ENCODE measurements at regions not wholly inside any gene's neighbourhood (a gene's known extent, or its start where the extent isn't known, plus 50 kb on each side); places are given as distances from the start of the nearest gene placed in this dataset.

DNA sequence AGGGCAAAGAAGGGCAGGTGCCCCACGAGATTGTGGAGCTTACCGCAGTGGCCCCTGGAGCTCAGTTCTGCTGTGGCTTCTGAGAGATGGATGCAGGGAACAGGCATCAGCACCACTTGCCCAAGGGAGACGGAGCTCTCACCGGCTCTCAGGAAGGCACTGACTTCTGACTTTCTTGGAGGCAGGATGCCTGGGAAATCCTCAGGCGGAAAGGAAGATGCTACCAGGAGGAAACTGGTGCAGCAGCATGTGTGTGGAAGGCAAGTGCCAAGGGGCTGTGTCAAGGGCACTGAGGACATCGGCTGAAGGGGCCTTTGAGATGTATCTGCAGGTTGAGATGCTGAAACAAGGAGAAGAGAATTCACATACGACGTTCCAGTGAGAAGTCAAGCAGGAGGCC, 64.0 kb downstream of the FOXA2 start:
- no peak for DNase-seq
- Histone ChIP-seq H3K36me3 (no peaks in the 10 kb centered on the region), H3K4me1 (no peaks in the 10 kb centered on the region), H3K27ac (no peak overlapping the region), H3K27me3 (no peaks in the 10 kb centered on the region), H3K9me3 (no peaks in the 10 kb centered on the region), H3K4me3 (no peak overlapping the region)
- no peak for TF ChIP-seq POLR2A (IDR thresholded peaks at IDR 0.05)
- TF ChIP-seq, protein P1, sequence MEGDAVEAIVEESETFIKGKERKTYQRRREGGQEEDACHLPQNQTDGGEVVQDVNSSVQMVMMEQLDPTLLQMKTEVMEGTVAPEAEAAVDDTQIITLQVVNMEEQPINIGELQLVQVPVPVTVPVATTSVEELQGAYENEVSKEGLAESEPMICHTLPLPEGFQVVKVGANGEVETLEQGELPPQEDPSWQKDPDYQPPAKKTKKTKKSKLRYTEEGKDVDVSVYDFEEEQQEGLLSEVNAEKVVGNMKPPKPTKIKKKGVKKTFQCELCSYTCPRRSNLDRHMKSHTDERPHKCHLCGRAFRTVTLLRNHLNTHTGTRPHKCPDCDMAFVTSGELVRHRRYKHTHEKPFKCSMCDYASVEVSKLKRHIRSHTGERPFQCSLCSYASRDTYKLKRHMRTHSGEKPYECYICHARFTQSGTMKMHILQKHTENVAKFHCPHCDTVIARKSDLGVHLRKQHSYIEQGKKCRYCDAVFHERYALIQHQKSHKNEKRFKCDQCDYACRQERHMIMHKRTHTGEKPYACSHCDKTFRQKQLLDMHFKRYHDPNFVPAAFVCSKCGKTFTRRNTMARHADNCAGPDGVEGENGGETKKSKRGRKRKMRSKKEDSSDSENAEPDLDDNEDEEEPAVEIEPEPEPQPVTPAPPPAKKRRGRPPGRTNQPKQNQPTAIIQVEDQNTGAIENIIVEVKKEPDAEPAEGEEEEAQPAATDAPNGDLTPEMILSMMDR (IDR thresholded peaks at IDR 0.05), result no peak
- intact Hi-C loops (cut with DNase I; ENCODE audit: low total_unique reads), result no loop called here

DNA sequence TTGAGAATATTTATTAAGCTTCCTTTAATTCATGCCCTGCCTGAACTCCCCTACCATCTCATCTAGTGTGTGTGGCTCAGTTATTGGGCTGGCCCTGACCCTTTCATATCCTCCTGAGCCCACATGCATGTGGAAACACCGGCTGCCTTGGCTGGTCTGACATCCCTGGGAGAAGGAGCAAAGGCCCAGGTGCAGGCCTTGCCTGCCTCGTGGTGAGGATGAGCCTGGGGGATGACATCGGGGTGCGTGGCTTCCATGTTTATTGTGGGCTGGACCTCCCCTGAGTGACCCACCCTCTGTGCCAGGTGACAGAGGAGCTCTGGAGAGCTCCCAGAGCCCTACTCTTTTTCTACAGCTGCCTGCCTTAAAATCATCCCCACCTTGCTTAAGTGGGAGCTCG, 69.1 kb downstream of the FOXA2 start:
- H3K36me3 ChIP-seq, result no peaks in the 10 kb centered on the region
- H3K9me3 ChIP-seq, result no peaks in the 10 kb centered on the region
- TF ChIP-seq, protein P1 (IDR thresholded peaks at IDR 0.05), result no peak
- no peak for TF ChIP-seq POLR2A (IDR thresholded peaks at IDR 0.05)
- DNase-seq, result no peak
- intact Hi-C loops (cut with DNase I; ENCODE audit: low total_unique reads), result no loop called here
- H3K4me3 ChIP-seq, result no peak overlapping the region
- H3K4me1 ChIP-seq, result no peaks in the 10 kb centered on the region
- H3K27me3 ChIP-seq, result no peaks in the 10 kb centered on the region
- H3K27ac ChIP-seq, result no peak overlapping the region

DNA sequence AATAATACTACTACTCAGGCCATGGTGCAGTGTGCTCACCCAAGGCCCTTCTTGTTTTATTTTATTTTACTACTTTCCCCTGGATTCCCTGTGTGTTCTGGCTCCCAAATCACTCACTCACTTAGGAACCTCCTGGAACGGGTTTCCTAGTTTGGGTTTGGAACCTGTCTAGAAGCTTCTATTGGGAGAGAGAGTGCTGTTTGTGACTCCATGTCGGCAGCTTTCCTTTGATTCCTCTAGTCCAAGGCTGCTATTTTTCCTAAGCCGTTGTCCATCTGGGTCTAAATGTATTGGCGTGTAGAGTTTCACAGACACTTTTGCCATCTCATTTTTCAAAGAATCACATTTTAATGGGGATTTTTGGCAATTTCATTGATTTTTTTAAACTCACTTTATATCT, 70.8 kb downstream of the FOXA2 start:
- no peaks in the 10 kb centered on the region for H3K27me3 ChIP-seq
- no peak overlapping the region for H3K4me3 ChIP-seq
- no peak overlapping the region for H3K27ac ChIP-seq
- DNase-seq, result no peak
- H3K4me1 ChIP-seq, result no peaks in the 10 kb centered on the region
- TF ChIP-seq, protein P1 (IDR thresholded peaks at IDR 0.05), result no peak
- no peak for TF ChIP-seq POLR2A (IDR thresholded peaks at IDR 0.05)
- no peaks in the 10 kb centered on the region for H3K9me3 ChIP-seq
- intact Hi-C loops (cut with DNase I; ENCODE audit: low total_unique reads), result no loop called here
- H3K36me3 ChIP-seq, result no peaks in the 10 kb centered on the region

DNA sequence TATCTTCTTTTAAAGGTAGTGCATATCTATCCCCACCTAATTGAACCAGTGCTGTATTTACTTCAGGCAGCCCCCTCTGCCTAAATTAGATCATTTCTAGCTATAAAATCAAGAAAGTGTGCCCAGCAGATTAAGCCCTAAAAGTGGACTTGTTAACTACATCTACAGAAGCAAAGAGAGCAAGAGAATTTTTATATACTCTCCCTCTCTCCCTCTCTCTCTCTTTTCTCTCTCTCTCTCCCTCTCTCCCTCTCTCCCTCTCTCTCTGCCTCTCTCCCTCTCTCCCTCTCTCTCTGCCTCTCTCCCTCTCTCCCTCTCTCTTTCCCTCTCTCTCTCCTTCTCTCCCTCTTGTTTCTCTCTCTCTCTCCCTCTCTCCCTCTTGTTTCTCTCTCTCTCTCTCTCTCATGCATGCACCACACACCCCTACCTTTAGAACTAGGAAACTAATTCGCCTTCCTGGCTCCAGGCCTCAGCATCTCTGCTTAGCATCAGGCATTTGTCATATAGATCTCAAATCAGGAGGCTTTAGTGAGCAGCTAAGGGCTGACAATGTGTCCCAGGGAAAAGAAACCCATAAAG, 71.4 kb downstream of the FOXA2 start:
- Histone ChIP-seq H3K36me3 (no peaks in the 10 kb centered on the region), H3K9me3 (no peaks in the 10 kb centered on the region), H3K4me1 (no peaks in the 10 kb centered on the region), H3K27me3 (no peaks in the 10 kb centered on the region), H3K4me3 (no peak overlapping the region), H3K27ac (no peak overlapping the region)
- TF ChIP-seq, protein P1 (IDR thresholded peaks at IDR 0.05), result no peak
- TF ChIP-seq POLR2A (IDR thresholded peaks at IDR 0.05), result no peak
- DNase-seq, result no peak
- intact Hi-C loops (cut with DNase I; ENCODE audit: low total_unique reads), result no loop called here

DNA sequence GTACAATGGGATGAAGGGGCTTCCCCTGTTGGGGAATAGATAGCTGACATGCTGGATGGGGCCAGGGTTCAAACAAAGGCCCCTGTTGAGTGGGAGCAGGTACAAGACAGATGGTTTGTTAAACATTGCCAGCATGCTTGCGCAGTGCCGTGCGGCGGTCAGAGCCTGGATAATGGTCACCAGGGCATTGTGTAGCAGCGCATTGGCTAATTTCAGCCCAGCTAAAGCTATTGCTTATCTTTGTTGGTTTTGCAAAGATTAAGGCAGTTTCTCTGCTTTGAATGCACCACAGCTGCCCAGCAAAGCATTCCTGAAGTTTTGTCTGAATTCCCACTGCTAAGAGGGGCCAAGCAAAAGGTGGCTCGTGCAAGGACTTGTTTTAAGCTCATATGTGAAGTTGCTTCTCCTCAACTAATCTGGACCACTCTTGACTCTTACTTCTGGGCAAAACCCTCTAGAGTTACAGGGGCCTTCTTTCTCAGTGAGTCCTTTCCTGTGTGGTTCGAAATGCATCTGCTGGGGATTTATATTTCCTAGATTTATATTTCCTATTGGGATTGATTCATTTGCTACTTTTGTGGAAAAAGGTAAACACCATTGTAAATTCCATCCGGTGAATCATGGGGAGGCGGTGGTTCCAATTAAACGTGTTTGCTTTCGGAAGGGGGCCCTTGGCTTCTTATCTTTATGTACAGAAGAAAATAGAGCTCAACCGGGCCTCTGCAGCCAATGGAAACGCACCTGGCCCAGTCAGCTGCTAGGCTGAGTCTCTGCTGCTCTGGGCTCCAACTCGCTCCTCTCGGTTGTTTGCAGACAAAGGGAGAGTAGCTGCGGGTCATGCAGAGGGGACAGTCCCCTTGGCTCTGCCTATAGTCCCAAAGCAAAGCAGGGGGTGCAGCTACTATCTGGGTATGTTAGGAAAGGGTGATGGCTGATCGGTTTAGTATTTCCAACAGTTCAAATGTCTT, 72.1 kb downstream of the FOXA2 start:
- no peaks in the 10 kb centered on the region for H3K4me1 ChIP-seq
- TF ChIP-seq, protein P1 (IDR thresholded peaks at IDR 0.05), result no peak
- TF ChIP-seq POLR2A (IDR thresholded peaks at IDR 0.05), result no peak
- intact Hi-C loops (cut with DNase I; ENCODE audit: low total_unique reads), result no loop called here
- no peak overlapping the region for H3K4me3 ChIP-seq
- H3K9me3 ChIP-seq, result no peaks in the 10 kb centered on the region
- no peaks in the 10 kb centered on the region for H3K36me3 ChIP-seq
- no peak for DNase-seq
- H3K27ac ChIP-seq, result no peak overlapping the region
- H3K27me3 ChIP-seq, result no peaks in the 10 kb centered on the region
